AG04450 (cell line): ENCODE measurements at regions not wholly inside any gene's neighbourhood (a gene's known extent, or its start where the extent isn't known, plus 50 kb on each side); places are given as distances from the start of the nearest gene placed in this dataset.

Experiments used
- CTCF ChIA-PET: fragments of 300-600, 350-600 bp; formaldehyde crosslinking; extraction: SDS; loops from one replicate; lab custom pipeline; 2022; ENCODE audit warnings: antibody characterized with exemption, inconsistent platforms; lab: Charles Lee
- POLR2A ChIA-PET: fragments of 350-600 bp; formaldehyde crosslinking; extraction: SDS; loops from one replicate; lab custom pipeline; 2021; ENCODE audit warnings: antibody characterized with exemption, inconsistent platforms; lab: Yijun Ruan, JAX
- DNase-seq: peaks from one replicate; pipeline ENCODE4 v3.0.0-alpha.2; 2011; ENCODE audit warnings: low read depth, low spot score
- H3K27ac ChIP-seq: one replicate; pipeline ENCODE4 v1.5.1; 2012; ENCODE audit warnings: low read depth, low read length, control low read depth
- H3K27me3 ChIP-seq: one replicate; pipeline ENCODE4 v1.6.0; 2012; ENCODE audit warnings: low read length; ENCODE audit not compliant: control insufficient read depth, insufficient read depth
- H3K4me3 ChIP-seq: 2 replicates; pipeline ENCODE4 v1.5.1; 2011; ENCODE audit warnings: mild to moderate bottlenecking, low read depth, low read length, control low read depth
- H3K9me3 ChIP-seq: 2 replicates; pipeline ENCODE4 v1.5.1; 2012; ENCODE audit warnings: low read length; ENCODE audit not compliant: control insufficient read depth, insufficient read depth
- TF ChIP-seq, protein P1 (sequence below): IDR thresholded peaks from 2 replicates; pipeline ENCODE4 v1.5.1; 2011; ENCODE audit warnings: low read depth, low read length, control low read depth, inconsistent platforms

DNA sequence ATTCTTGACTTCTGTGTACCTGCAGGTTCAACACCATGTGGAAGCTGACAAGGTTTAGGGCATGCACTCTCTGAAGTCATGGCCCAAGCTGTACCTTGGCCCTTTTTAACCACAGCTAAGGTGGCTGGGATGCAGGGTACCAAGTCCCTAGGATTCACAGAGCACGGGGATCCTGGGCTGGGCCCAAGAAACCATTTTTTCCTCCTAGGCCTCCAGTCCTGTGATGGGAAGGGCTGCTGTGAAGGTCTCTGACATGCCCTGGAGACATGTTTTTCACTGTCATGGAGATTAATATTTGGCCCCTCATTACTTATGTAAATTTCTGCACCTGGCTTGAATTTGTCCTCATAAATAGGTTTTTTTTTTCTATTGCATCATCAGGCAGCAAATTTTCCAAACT, 937.5 kb upstream of the ROBO1 start:
- CTCF ChIA-PET, result no interaction called here
- POLR2A ChIA-PET, result no interaction called here
- Histone ChIP-seq H3K4me3 (no peak overlapping the region), H3K27ac (no peak overlapping the region), H3K27me3 (no peaks in the 10 kb centered on the region), H3K9me3 (peaks cover 22% of the 10 kb centered on the region)
- TF ChIP-seq, protein P1, sequence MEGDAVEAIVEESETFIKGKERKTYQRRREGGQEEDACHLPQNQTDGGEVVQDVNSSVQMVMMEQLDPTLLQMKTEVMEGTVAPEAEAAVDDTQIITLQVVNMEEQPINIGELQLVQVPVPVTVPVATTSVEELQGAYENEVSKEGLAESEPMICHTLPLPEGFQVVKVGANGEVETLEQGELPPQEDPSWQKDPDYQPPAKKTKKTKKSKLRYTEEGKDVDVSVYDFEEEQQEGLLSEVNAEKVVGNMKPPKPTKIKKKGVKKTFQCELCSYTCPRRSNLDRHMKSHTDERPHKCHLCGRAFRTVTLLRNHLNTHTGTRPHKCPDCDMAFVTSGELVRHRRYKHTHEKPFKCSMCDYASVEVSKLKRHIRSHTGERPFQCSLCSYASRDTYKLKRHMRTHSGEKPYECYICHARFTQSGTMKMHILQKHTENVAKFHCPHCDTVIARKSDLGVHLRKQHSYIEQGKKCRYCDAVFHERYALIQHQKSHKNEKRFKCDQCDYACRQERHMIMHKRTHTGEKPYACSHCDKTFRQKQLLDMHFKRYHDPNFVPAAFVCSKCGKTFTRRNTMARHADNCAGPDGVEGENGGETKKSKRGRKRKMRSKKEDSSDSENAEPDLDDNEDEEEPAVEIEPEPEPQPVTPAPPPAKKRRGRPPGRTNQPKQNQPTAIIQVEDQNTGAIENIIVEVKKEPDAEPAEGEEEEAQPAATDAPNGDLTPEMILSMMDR, result no peak
- no peak for DNase-seq

DNA sequence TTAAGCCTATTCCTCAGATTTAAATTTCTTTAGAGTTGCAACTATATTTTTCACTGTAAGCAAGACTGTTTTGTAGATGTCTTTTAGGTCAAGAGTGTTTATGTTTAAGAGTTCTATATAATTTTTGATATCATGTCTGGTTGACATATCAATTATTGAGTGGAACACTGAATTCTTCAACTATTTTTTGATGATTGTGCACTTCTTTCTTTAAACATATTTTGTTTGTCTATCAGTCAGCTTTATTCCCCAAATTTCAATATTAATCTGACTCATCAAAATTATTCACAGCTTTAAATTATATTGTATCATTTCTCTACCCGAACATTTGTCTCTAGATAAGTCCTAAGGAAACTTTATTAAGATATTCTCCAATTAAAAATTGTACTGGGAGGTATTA, 933.6 kb upstream of the ROBO1 start:
- Histone ChIP-seq H3K27ac (no peak overlapping the region), H3K9me3 (peaks cover 10% of the 10 kb centered on the region), H3K27me3 (no peaks in the 10 kb centered on the region), H3K4me3 (no peak overlapping the region)
- ChIA-PET POLR2A (no interaction called here), CTCF (no interaction called here)
- DNase-seq, result no peak
- TF ChIP-seq, protein P1, result no peak

DNA sequence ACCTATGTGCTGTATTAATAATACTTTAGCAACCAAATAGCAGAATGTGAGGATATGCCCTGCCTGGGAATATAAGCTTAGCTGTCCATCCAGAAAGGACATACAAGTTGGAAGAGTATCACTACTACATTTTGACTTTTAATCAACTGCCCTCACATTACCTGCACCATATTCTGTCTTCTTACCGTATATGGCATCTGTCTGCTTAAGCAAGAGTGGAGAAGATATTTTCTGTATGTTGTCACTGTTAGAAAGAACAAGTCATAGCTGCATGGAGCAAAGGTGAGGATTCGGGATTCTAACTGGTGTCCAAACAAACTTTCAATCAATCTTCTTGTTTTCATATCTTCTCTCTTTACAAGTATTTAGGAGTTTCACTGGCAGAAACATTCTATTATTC, 929.5 kb upstream of the ROBO1 start:
- no peak overlapping the region for H3K27ac ChIP-seq
- DNase-seq, result no peak
- CTCF ChIA-PET, result no interaction called here
- POLR2A ChIA-PET, result no interaction called here
- no peaks in the 10 kb centered on the region for H3K27me3 ChIP-seq
- TF ChIP-seq, protein P1, result no peak
- peaks cover 3% of the 10 kb centered on the region for H3K9me3 ChIP-seq
- H3K4me3 ChIP-seq, result no peak overlapping the region

DNA sequence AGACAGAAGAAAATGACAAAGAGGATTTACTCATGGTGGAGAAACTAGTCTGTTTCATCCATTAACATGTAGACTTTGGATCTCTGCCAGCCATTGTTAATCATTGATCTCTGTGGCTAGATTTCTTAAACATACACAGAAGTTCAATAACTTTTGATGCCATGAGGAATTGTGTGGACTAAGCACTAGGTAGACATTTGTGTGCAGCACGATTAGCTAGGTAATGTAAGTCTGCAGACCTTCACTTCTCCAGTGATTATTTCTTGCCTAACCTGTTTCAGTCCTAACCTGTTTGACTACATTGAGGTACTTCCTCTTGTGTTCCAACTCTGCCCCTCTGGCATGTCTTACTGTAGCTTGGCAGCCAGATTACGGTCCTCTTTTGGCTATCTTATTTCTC, 928.5 kb upstream of the ROBO1 start:
- no peaks in the 10 kb centered on the region for H3K9me3 ChIP-seq
- no peak overlapping the region for H3K27ac ChIP-seq
- no peak for DNase-seq
- H3K4me3 ChIP-seq, result no peak overlapping the region
- no peaks in the 10 kb centered on the region for H3K27me3 ChIP-seq
- ChIA-PET CTCF (no interaction called here), POLR2A (no interaction called here)
- TF ChIP-seq, protein P1, result no peak

DNA sequence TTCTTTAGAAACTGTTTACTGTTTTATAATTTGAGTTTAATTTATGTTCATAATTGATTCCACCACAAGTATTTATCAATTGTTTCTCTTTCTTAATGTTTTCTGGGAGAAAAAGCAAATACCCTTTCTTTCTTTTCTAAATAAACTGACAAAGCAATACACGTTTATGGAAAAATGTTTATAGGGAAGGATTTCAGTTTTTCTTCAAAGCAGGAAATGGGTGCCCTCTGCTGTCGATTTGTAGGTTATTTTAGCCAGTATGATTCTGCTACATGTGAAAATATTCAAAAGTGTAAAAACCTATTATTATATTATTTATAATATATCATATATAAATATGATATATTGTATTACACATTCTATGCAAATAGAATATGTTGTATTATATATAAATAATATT, 921.0 kb upstream of the ROBO1 start:
- TF ChIP-seq, protein P1, result peak; percentile 27; the same call in 1 of the 2 replicates
- DNase-seq, result no peak
- POLR2A ChIA-PET, result no interaction called here
- no peak overlapping the region for H3K4me3 ChIP-seq
- CTCF ChIA-PET, result interaction anchor here (1.7 kb wide), 1 partner anchor 1170 kb away, joined by 6 read pairs; no protein-coding TSS in a partner anchor
- no peaks in the 10 kb centered on the region for H3K27me3 ChIP-seq
- no peaks in the 10 kb centered on the region for H3K9me3 ChIP-seq
- no peak overlapping the region for H3K27ac ChIP-seq
